GM21619 (cell line): ENCODE measurements at regions not wholly inside any gene's neighbourhood (a gene's known extent, or its start where the extent isn't known, plus 50 kb on each side); places are given as distances from the start of the nearest gene placed in this dataset.
"Not testable (repeated sequence)": the region's sequence is repeated elsewhere in the genome, so short reads cannot be mapped to it uniquely, and the experiment has no call there.

ENCODE experiments used
- ATAC-seq: cut with Tn5 transposase; IDR thresholded peaks from one replicate; pipeline ENCODE4 v1.9.1; 2021; ENCODE audit not compliant: unreplicated experiment

- no peak for ATAC-seq
These were observed 193.7 kb upstream of the PWP1 start for GRCh38 chr12:107491856-107492255.

- ATAC-seq = no peak
These were observed 193.0 kb upstream of the PWP1 start for GRCh38 chr12:107492393-107493134.

- ATAC-seq = no peak
These were observed 192.5 kb upstream of the PWP1 start for GRCh38 chr12:107493135-107493494.

GRCh38 chr12:107493666-107494065 is 191.9 kb upstream of the PWP1 start:
- ATAC-seq = no peak

- no peak for ATAC-seq
These were observed 191.3 kb upstream of the PWP1 start for GRCh38 chr12:107494331-107494730.

- no peak for ATAC-seq
These were observed 190.0 kb upstream of the PWP1 start for GRCh38 chr12:107495604-107496003.

GRCh38 chr12:107497231-107497630 is 188.4 kb upstream of the PWP1 start:
- no peak for ATAC-seq

DNA sequence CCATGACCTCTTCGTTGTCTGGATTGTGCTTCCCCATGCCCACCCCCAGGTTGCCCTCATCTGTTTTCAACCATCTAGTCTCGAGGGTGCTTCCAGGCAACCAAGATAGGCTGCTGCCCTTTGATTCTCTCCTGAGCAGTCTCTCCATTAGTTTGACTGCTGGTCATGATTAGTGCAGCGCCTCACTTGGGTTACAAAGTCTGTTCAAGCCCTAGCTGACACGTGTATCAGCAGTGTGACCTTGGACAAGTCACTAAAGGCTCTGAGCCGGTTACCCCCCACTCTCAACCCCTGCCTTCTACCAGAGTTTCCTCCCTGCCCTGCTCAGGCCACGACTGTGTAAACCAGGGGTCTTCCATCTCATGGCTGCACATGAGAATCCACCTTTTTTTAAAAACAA is 185.3 kb upstream of the PWP1 start:
- no peak for ATAC-seq

DNA sequence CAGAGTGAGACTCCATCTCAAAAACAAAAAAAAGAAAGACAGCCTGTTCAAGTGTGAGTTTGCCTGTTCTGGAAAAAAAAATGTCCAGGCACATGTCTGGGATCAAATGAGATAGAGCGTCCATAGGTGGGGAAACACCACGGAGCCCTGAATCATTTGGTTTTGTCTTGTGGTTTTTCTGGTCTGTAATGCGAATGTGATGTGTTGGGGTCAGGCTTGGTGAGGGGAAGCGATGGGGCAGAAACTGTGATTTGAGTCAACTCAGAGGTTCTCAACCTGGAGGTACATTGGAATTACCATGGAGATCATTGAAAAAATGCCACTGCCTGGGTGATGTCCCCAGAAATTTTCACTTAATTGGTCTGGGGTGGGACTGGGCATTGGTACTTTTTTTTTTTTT is 183.9 kb upstream of the PWP1 start:
- ATAC-seq = no peak

GRCh38 chr12:107503129-107503855 is 182.3 kb upstream of the PWP1 start:
- ATAC-seq = no peak

GRCh38 chr12:107503887-107504885 is 181.4 kb upstream of the PWP1 start:
- no peak for ATAC-seq

- ATAC-seq = no peak
These were observed 176.2 kb upstream of the PWP1 start for GRCh38 chr12:107509421-107509820.

GRCh38 chr12:107510211-107510610 is 175.4 kb upstream of the PWP1 start:
- ATAC-seq = no peak

GRCh38 chr12:107511292-107511691 is 174.3 kb upstream of the PWP1 start:
- no peak for ATAC-seq

GRCh38 chr12:107512391-107512790 is 173.2 kb upstream of the PWP1 start:
- no peak for ATAC-seq

GRCh38 chr12:107513184-107513583 is 172.4 kb upstream of the PWP1 start:
- ATAC-seq = no peak

- ATAC-seq = no peak
These were observed 171.8 kb upstream of the PWP1 start for GRCh38 chr12:107513636-107514400.

DNA sequence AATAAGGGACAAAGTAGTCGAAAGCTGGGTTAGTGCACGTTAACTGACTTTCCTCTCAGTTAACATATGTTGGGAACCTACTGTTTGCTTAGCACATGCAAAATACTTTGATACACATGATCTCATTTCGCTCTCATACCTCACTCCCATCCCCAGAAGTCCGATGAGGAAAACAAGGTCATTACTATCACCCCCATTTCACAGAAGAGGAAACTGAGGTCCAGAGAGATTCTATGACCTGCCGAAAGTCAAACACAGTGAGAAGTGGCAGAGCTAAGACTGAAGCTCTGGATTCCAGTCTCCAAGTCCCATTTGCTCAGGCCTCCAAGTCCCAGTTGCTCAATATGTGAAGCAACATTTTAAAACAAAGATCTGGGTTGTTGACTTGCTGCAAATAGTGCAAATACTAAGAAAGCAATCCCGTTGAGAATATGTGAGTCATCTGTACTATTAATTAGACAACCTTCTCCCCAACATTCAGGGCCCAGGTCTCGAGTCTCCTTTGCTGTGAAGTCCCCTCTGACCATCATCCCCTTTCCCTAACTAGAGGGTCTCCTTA is 170.6 kb upstream of the PWP1 start:
- no peak for ATAC-seq

- peak; percentile 69 for ATAC-seq
These were observed 170.1 kb upstream of the PWP1 start for GRCh38 chr12:107515446-107515958.

DNA sequence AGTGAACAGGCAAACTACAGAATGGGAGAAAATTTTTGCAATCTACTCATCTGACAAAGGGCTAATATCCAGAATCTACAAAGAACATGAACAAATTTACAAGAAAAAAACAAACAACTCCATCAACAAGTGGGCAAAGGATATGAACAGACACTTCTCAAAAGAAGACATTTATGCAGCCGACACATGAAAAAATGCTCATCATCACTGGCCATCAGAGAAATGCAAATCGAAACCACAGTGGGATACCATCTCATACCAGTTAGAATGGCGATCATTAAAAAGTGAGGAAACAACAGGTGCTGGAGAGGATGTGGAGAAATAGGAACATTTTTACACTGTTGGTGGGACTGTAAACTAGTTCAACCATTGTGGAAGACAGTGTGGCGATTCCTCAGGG is 167.8 kb upstream of the PWP1 start:
- not testable (repeated sequence) for ATAC-seq
